ENCODE measurements at regions not wholly inside any gene's neighbourhood (a gene's known extent, or its start where the extent isn't known, plus 50 kb on each side); places are given as distances from the start of the nearest gene placed in this dataset.

GRCh38 chr19:30148803-30149202, 206.8 kb downstream of the URI1 start:
- no peak for TF ChIP-seq EZH2 (optimal IDR thresholded peaks at IDR 0.05; ENCODE audit: low read depth, low read length)
- no peak for TF ChIP-seq CTCF (IDR thresholded peaks at IDR 0.05; ENCODE audit: low read length)
- TF ChIP-seq EZH2phosphoT487 (IDR thresholded peaks at IDR 0.05; ENCODE audit: low read length) = no peak

Measured in MM.1S (cell line).